ENCODE measurements at regions not wholly inside any gene's neighbourhood (a gene's known extent, or its start where the extent isn't known, plus 50 kb on each side); places are given as distances from the start of the nearest gene placed in this dataset.

DNA sequence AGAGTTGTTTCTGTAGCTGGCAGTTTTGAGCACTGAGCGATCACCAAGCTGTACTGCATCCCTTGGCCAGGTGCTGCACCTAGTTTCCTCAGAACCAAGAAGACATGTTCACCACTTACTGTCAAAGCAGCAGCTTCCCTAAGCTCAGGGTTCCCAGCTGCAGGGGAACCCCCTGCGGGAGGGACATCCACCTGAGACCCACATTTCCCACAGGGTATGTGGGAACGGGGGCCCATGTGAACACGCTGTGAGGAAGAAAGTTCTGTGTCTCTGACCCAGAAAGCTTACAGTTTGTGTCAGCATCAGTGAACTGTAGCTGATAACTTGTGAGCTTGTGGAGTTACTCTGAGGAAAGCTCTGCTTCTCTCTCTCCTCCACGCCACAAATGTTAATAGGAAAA, 436.8 kb upstream of the IGFBP3 start:
- CTCF ChIA-PET = interaction anchor here (0.6 to 1.7 kb wide), 9 partner anchors 12 to 822 kb away, joined by 3 to 14 read pairs (median 4); partner anchors contain the start of gene IGFBP3
- intact Hi-C loops (cut with micrococcal nuclease) = loop anchor here (10.0 kb wide), 1 partner anchor 1203 kb away; the partner anchor contains the start of gene RAMP3

DNA sequence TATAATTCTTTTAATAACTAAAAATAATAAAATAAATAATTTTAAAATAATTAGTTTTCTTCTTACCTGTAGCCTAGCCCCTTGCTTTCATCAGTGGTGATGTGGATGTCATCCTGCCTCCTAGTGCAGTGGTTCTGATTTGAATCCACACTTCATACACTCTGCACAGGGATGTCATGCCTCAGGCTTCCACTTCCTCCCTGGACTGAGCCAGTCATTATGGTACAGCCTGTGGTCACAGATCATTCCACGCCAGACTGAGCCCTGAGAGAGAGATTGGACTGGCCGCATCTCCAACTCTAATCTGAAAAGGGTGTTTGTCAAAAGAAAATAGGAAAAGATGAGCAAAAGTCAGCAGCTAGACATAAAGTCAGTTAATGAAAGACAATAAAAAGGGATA, 436.2 kb upstream of the IGFBP3 start:
- POLR2A ChIA-PET = interaction anchor here (0.6 to 0.8 kb wide), 2 partner anchors 68 to 845 kb away, joined by 3 to 4 read pairs; no protein-coding TSS in a partner anchor
- DNase-seq (ENCODE audit: unreplicated experiment) = no peak
- Mint-ChIP-seq H3K4me1 (ENCODE audit: insufficient read depth, unreplicated experiment) (peaks cover 8% of the 10 kb centered on the region), H3K27me3 (ENCODE audit: insufficient read depth, unreplicated experiment) (no peaks in the 10 kb centered on the region), H3K9me3 (ENCODE audit: unreplicated experiment) (no peaks in the 10 kb centered on the region), H3K36me3 (ENCODE audit: insufficient read depth, unreplicated experiment) (no peaks in the 10 kb centered on the region), H3K27ac (ENCODE audit: low read depth, unreplicated experiment) (no peak overlapping the region), H3K4me3 (ENCODE audit: unreplicated experiment) (no peak overlapping the region)
- CTCF ChIA-PET = interaction anchor here (1.1 to 2.9 kb wide), 4 partner anchors 12 to 440 kb away, joined by 3 to 24 read pairs (median 9); partner anchors contain the start of gene IGFBP3
- intact Hi-C loops (cut with micrococcal nuclease) = loop anchor here (10.0 kb wide), 1 partner anchor 1202 kb away; the partner anchor contains the start of gene RAMP3
- TF ChIP-seq, protein P1, sequence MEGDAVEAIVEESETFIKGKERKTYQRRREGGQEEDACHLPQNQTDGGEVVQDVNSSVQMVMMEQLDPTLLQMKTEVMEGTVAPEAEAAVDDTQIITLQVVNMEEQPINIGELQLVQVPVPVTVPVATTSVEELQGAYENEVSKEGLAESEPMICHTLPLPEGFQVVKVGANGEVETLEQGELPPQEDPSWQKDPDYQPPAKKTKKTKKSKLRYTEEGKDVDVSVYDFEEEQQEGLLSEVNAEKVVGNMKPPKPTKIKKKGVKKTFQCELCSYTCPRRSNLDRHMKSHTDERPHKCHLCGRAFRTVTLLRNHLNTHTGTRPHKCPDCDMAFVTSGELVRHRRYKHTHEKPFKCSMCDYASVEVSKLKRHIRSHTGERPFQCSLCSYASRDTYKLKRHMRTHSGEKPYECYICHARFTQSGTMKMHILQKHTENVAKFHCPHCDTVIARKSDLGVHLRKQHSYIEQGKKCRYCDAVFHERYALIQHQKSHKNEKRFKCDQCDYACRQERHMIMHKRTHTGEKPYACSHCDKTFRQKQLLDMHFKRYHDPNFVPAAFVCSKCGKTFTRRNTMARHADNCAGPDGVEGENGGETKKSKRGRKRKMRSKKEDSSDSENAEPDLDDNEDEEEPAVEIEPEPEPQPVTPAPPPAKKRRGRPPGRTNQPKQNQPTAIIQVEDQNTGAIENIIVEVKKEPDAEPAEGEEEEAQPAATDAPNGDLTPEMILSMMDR (IDR thresholded peaks at IDR 0.05; ENCODE audit: unreplicated experiment) = no peak
- no TSS peak for BruUV-seq (replicated peaks)

More for the DNA sequence above, 436.8 kb upstream of the IGFBP3 start:
- POLR2A ChIA-PET = interaction anchor here (0.8 kb wide), 1 partner anchor 844 kb away, joined by 4 read pairs; no protein-coding TSS in a partner anchor
- BruUV-seq (replicated peaks) = no TSS peak
- H3K27ac Mint-ChIP-seq (ENCODE audit: low read depth, unreplicated experiment) = no peak overlapping the region
- DNase-seq (ENCODE audit: unreplicated experiment) = no peak
- no peaks in the 10 kb centered on the region for H3K9me3 Mint-ChIP-seq (ENCODE audit: unreplicated experiment)
- H3K4me3 Mint-ChIP-seq (ENCODE audit: unreplicated experiment) = no peak overlapping the region
- peaks cover 6% of the 10 kb centered on the region for H3K4me1 Mint-ChIP-seq (ENCODE audit: insufficient read depth, unreplicated experiment)
- no peaks in the 10 kb centered on the region for H3K27me3 Mint-ChIP-seq (ENCODE audit: insufficient read depth, unreplicated experiment)
- no peaks in the 10 kb centered on the region for H3K36me3 Mint-ChIP-seq (ENCODE audit: insufficient read depth, unreplicated experiment)
- TF ChIP-seq, protein P1 (IDR thresholded peaks at IDR 0.05; ENCODE audit: unreplicated experiment) = no peak

DNA sequence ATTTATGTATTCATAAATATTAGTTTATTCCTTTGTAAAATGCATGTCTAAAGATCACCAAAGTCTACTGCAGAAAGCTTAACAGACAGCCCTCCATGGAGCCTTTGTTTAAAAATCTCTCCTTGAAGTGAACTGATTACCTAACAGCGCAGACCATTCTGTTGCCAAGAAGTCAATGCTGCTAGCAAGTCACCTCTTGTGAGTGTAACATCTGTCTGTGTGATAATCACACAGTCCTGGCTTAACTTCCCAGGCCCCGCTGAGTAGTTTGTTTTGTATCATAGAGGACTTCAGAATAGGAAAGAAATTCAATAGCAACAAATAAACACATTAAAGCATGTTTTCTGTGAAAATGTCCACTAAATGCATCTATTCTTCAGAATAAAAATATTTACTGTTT, 435.3 kb upstream of the IGFBP3 start:
- no peaks in the 10 kb centered on the region for H3K36me3 Mint-ChIP-seq (ENCODE audit: insufficient read depth, unreplicated experiment)
- H3K9me3 Mint-ChIP-seq (ENCODE audit: unreplicated experiment) = no peaks in the 10 kb centered on the region
- POLR2A ChIA-PET = interaction anchor here (0.8 kb wide), 1 partner anchor 13 kb away, joined by 3 read pairs; no protein-coding TSS in a partner anchor
- CTCF ChIA-PET = interaction anchor here (0.7 to 2.9 kb wide), 4 partner anchors 439 to 963 kb away, joined by 3 to 24 read pairs (median 6); no protein-coding TSS in a partner anchor
- H3K27ac Mint-ChIP-seq (ENCODE audit: low read depth, unreplicated experiment) = no peak overlapping the region
- BruUV-seq (replicated peaks) = no TSS peak
- no peaks in the 10 kb centered on the region for H3K27me3 Mint-ChIP-seq (ENCODE audit: insufficient read depth, unreplicated experiment)
- TF ChIP-seq, protein P1 (IDR thresholded peaks at IDR 0.05; ENCODE audit: unreplicated experiment) = no peak
- DNase-seq (ENCODE audit: unreplicated experiment) = no peak
- intact Hi-C loops (cut with micrococcal nuclease) = loop anchor here (10.0 kb wide), 1 partner anchor 1202 kb away; the partner anchor contains the start of gene RAMP3
- peaks cover 11% of the 10 kb centered on the region for H3K4me1 Mint-ChIP-seq (ENCODE audit: insufficient read depth, unreplicated experiment)
- H3K4me3 Mint-ChIP-seq (ENCODE audit: unreplicated experiment) = no peak overlapping the region

DNA sequence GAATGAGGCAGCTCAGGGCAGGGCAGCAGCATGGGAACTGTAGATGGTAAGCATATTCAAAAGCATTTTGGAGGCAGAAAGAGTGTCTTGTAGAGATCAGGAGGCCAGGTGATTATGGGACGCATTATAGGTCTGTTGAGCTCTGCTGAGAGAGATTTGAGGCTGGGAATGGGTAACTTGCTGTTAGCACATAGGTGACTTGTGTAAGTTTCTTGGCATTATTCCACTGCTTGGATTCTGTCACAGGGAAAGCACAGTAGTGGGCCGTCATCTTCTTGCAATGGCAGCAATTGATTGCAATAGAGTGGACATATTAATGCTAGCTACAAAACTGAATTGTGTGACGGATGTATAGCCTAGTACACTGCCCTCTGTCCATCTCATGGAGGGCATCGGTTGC, 434.3 kb upstream of the IGFBP3 start:
- peak; percentile 14 for DNase-seq (ENCODE audit: unreplicated experiment)
- no peak overlapping the region for H3K4me3 Mint-ChIP-seq (ENCODE audit: unreplicated experiment)
- no TSS peak for BruUV-seq (replicated peaks)
- no peak overlapping the region for H3K27ac Mint-ChIP-seq (ENCODE audit: low read depth, unreplicated experiment)
- H3K27me3 Mint-ChIP-seq (ENCODE audit: insufficient read depth, unreplicated experiment) = no peaks in the 10 kb centered on the region
- no peaks in the 10 kb centered on the region for H3K36me3 Mint-ChIP-seq (ENCODE audit: insufficient read depth, unreplicated experiment)
- TF ChIP-seq, protein P1 (IDR thresholded peaks at IDR 0.05; ENCODE audit: unreplicated experiment) = no peak
- intact Hi-C loops (cut with micrococcal nuclease) = loop anchor here (10.0 kb wide), 1 partner anchor 1201 kb away; the partner anchor contains the start of gene RAMP3
- H3K9me3 Mint-ChIP-seq (ENCODE audit: unreplicated experiment) = no peaks in the 10 kb centered on the region
- peaks cover 5% of the 10 kb centered on the region for H3K4me1 Mint-ChIP-seq (ENCODE audit: insufficient read depth, unreplicated experiment)
- POLR2A ChIA-PET = no interaction called here
- CTCF ChIA-PET = interaction anchor here (0.9 to 2.9 kb wide), 5 partner anchors 432 to 745 kb away, joined by 3 to 24 read pairs (median 5); no protein-coding TSS in a partner anchor
